Smooth muscle cell of the brain vasculature (primary cell): ENCODE measurements at regions not wholly inside any gene's neighbourhood (a gene's known extent, or its start where the extent isn't known, plus 50 kb on each side); places are given as distances from the start of the nearest gene placed in this dataset.
"Not testable (repeated sequence)": the region's sequence is repeated elsewhere in the genome, so short reads cannot be mapped to it uniquely, and the experiment has no call there.

Source experiments
- DNase-seq: peaks from one replicate; pipeline ENCODE4 v3.0.0-alpha.2; 2012; ENCODE audit warnings: low read depth, low spot score

DNA sequence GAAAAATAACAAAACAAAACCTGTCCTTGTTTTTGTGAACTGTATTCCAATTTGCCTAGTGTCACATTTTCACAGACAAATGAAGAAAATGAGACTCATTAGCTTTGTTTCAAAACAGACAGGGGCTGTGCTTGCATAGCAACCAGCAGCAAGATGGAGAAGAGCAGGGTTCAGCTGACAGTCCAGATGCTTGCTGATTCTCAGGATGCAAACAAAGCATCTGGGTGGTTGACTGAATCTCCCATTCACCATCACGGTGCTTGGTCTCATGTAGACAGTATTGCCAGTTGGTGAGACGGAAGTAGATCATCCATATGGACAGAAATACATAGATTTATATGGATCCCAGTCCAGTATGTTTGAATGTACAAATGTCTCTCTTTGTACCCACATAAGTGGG is 326.8 kb downstream of the CCDC85A start:
- DNase-seq = no peak

GRCh38 chr2:56515399-56515798 is 331.6 kb downstream of the CCDC85A start:
- no peak for DNase-seq

- DNase-seq = no peak
Observed at GRCh38 chr2:56519806-56520205, 336.0 kb downstream of the CCDC85A start.

GRCh38 chr2:56522605-56523089 is 338.9 kb downstream of the CCDC85A start:
- DNase-seq = no peak

DNA sequence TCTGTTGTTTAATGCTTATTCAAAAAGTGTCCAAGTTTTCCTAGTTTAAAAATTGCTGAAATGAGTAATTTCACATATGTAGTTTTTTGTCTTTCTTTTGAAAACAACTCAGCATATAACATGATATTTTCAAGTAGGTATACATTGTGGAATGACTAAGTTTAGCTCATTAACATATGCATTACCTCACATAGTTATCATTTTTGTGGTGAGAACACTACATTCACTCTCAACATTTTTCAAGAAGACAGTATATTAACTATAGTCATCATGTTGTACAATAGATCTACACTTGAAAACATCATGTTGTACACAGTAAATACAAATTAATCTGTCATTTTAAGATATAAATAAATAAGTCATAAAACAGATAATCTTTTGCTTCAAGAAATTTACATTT is 340.0 kb downstream of the CCDC85A start:
- DNase-seq = no peak

GRCh38 chr2:56531668-56532420 is 348.1 kb downstream of the CCDC85A start:
- no peak for DNase-seq

GRCh38 chr2:56534321-56534720 is 350.5 kb downstream of the CCDC85A start:
- DNase-seq = no peak

GRCh38 chr2:56537756-56538155 is 354.0 kb downstream of the CCDC85A start:
- DNase-seq = no peak

DNA sequence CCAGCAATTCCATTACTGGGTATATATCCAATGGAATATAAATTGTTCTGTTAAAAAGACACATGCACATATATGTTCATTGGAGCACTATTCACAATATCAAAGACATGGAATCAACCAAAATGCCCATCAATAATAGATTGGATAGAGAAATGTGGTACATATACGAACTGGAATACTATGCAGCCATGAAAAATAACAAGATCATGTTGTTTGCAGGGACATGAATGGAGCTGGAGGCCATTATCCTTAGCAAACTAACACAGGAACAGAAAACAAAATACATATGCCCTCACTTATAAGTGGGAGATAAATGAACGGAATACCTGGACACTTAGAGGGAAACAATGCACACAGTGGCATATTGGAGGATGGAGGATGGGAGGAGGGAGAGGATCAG is 355.8 kb downstream of the CCDC85A start:
- no peak for DNase-seq

GRCh38 chr2:56540467-56540866 is 356.7 kb downstream of the CCDC85A start:
- no peak for DNase-seq

GRCh38 chr2:56540916-56541315 is 357.1 kb downstream of the CCDC85A start:
- no peak for DNase-seq

DNA sequence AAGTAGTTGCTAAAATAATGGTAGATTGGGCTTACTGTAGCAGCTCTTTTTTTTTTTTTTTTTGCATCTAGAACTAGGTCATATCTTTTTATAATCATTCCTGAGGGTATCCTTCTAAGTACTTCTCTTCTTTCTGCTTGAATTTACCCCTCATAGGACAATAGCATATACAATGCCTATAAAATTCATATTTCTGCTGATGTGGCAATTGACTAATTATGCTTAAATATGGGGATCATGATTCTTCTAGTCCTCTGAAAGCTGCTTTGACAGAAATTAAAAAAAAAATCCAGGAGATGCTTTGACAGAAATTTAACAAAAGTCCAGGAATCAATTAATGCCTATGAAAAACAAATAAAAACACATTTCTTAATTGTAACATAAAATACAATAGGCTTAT is 358.4 kb downstream of the CCDC85A start:
- no peak for DNase-seq

DNA sequence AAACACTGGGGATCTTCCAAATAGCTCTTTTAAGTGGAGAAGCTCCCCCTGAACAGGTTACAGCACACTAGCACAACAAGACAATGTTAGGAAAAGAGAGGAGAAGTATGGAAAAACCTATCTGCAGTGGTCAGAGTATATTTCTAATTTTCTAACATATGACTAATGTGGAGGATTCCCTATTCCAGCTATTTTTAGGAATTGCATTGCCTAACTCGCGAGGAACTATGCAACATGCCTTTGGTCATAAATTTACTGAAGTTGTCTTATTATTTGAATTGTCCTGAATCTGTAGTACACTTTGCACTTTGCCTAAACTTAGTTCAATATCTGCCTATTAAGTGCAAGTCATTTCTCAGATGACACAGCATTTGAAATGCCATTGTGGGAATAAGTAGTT is 381.4 kb downstream of the CCDC85A start:
- no peak for DNase-seq

DNA sequence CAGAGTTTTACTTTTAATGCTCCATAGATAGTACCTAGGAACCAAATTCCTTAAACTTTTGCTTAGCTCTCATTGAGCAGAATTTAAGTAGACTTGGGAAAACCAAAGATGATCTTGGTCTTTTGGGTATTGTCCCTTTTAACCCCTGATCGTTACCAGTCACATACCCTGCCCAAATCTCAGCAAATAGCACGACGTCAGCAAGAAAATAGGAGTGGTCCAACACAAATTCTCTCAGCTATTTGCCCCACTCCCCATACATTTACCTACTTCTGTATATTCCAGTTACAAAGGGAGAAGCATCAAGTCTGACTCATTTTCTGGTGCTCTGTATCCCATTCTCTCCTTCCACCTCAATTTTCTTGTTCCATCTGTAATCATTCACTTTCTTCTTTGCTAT is 387.3 kb downstream of the CCDC85A start:
- DNase-seq = no peak

GRCh38 chr2:56576001-56576400 is 392.2 kb downstream of the CCDC85A start:
- DNase-seq = no peak

GRCh38 chr2:56580242-56580641 is 396.5 kb downstream of the CCDC85A start:
- no peak for DNase-seq

GRCh38 chr2:56582570-56582969 is 398.8 kb downstream of the CCDC85A start:
- no peak for DNase-seq

- no peak for DNase-seq
Observed at GRCh38 chr2:56583796-56584315, 400.1 kb downstream of the CCDC85A start.

DNA sequence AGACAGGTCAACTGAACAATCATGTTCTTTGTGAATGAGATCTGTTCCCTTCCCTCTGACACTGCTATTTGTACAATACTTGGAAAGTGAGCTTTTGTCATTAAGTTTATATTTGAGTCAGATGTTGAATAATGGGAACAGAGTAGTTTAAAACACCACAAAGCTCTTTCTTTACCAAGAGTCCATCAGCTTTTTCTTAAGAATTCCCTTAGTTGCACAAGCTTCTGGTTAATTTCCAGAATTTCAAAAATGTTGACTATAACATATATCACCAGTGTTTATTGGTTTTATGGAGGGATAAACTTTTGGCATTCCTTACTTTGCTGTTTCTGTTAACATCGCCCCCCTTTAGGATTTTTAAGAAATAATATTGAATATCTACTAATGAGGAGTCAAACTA is 403.7 kb downstream of the CCDC85A start:
- no peak for DNase-seq

DNA sequence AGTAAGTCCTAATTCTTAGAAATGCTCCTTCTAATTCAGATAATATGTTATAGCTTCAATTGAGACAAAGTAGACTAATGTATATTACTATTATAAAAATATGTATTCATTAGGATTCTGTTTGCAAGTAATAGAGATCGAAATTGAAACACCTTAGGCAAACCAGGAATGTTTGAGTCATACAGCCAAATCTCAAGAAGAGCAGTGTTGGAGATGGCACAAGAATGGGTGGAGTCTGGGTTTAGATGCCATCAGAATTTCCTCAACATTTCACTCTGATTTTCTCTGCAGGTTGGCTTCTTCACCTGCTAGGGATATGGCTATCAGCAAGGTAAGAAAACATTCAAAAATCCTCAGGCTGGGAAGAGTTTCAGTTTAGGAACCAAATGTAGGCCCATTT is 405.4 kb downstream of the CCDC85A start:
- no peak for DNase-seq

DNA sequence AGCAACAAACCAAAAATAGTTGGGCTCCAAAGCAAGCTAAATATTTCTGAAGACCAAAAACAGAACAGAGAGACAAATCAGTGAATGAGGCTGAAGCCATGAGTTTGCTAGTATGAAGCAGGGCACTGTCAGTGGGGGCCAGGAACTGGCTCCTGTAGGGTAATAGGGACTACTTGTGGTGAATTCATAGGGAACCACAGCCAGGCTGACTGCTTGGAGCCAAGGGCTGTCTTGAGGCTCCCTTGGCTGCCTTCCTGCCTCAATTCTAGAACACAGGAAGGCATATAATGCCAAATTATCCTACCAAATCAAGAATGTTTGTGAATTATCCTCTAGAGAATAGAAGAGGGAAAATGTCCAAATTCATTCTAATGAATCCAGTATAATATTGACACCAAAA is 406.0 kb downstream of the CCDC85A start:
- DNase-seq = no peak

DNA sequence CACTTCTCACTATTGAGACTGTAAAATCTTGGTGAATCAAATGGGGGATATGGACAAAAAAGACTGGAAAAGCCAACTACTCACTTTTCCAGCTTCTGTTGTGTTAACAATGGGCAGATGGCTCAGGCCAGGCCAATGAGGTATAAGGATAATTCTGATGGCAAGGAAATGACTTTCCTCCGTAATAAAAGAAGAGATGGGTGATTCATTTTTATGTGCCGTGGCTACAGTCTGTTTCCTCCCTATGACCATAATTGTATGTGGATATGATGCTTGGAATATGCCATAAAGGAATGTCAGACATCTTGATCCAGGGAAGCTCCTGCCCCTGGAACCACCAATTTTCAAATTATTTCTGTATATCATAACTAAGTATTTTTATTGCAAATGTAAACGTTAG is 406.8 kb downstream of the CCDC85A start:
- DNase-seq = no peak

DNA sequence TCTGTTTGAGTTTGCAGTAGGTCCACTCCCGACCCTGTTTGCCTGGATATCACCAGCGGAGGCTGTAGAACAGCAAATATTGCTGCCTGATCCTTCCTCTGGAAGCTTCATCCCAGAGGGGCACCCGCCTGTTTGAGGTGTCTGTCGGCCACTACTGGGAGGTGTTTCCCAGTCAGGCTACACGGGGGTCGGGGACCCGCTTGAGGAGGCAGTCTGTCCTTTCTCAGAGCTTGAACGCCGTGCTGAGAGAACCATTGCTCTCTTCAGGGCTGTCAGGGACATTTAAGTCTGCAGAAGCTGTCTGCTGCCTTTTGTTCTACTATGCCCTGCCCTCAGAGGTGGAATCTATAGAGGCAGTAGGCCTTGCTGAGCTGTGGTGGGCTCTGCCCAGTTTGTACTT is 422.3 kb downstream of the CCDC85A start:
- DNase-seq = not testable (repeated sequence)

DNA sequence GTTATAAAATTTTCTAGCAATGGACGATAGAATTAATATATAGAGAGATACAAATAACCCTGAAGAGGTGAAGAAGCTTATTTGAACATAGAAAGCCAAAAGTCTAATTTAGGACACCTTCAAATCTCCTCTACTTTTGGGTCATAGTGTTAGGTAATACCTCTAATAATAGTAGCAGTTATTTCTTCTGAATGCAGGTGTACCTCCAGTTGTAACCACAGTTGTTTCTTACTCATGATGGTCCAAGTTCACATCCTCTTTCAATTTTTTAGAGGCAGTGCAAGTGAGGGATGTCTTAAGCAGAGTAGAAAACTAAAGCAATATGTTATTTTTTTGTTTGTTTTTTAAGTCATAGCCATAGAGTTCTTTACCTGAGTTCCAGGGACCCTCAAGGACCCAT is 429.5 kb downstream of the CCDC85A start:
- DNase-seq = no peak
